ENCODE measurements at regions not wholly inside any gene's neighbourhood (a gene's known extent, or its start where the extent isn't known, plus 50 kb on each side); places are given as distances from the start of the nearest gene placed in this dataset.

- H3K27me3 ChIP-seq (ENCODE audit: control insufficient read depth in 3 of 3, insufficient read depth in 3 of 3, low read length in 3 of 3): no peaks in the 10 kb centered on the region
- DNase-seq (no peak), FAIRE-seq (no peak)
- H3K4me1 ChIP-seq (ENCODE audit: control insufficient read depth in 3 of 3, insufficient read depth in 2 of 3, low read depth in 1 of 3, low read length in 2 of 3): peaks cover 4 to 18% (median 6%) of the 10 kb centered on the region in 3 donors
- peak overlapping the region; percentile 22 to 72 (median 45) for H3K27ac ChIP-seq (ENCODE audit: low read depth in 1 of 3, low read length in 2 of 3)
- no peaks in the 10 kb centered on the region for H3K9me3 ChIP-seq (ENCODE audit: control insufficient read depth in 2 of 2, insufficient read depth in 1 of 2, low read depth in 1 of 2, low read length in 1 of 2)
- no peaks in the 10 kb centered on the region for H3K36me3 ChIP-seq (ENCODE audit: control insufficient read depth in 3 of 3, insufficient read depth in 2 of 3, low read depth in 1 of 3, low read length in 3 of 3)
- 50 to 57% (median 56%) methylated on average over 6 of the region's 6 CpGs for WGBS, 3 donors
- H3K4me3 ChIP-seq (ENCODE audit: low read depth in 1 of 3, low read length in 3 of 3): no peak overlapping the region
Observed at GRCh38 chr5:173778152-173778782, 109.9 kb upstream of the CPEB4 start.

GRCh38 chr5:173778784-173779304 lies 109.3 kb upstream of the CPEB4 start:
- Histone ChIP-seq H3K4me1 (ENCODE audit: control insufficient read depth in 3 of 3, insufficient read depth in 2 of 3, low read depth in 1 of 3, low read length in 2 of 3) (peaks cover 4 to 18% (median 6%) of the 10 kb centered on the region in 3 donors), H3K36me3 (ENCODE audit: control insufficient read depth in 3 of 3, insufficient read depth in 2 of 3, low read depth in 1 of 3, low read length in 3 of 3) (no peaks in the 10 kb centered on the region), H3K4me3 (ENCODE audit: low read depth in 1 of 3, low read length in 3 of 3) (no peak overlapping the region), H3K9me3 (ENCODE audit: control insufficient read depth in 2 of 2, insufficient read depth in 1 of 2, low read depth in 1 of 2, low read length in 1 of 2) (no peaks in the 10 kb centered on the region), H3K27ac (ENCODE audit: low read depth in 1 of 3, low read length in 2 of 3) (peak overlapping the region; percentile 41 to 74 (median 72)), H3K27me3 (ENCODE audit: control insufficient read depth in 3 of 3, insufficient read depth in 3 of 3, low read length in 3 of 3) (no peaks in the 10 kb centered on the region)
- WGBS, 3 donors: 31 to 55% (median 38%) methylated on average over 5 of the region's 5 CpGs
- FAIRE-seq: no peak
- DNase-seq: peak; percentile 78 to 83

GRCh38 chr5:173780235-173781234 lies 107.6 kb upstream of the CPEB4 start:
- DNase-seq (no peak), FAIRE-seq (no peak)
- Histone ChIP-seq H3K27me3 (ENCODE audit: control insufficient read depth in 3 of 3, insufficient read depth in 3 of 3, low read length in 3 of 3) (no peaks in the 10 kb centered on the region), H3K4me1 (ENCODE audit: control insufficient read depth in 3 of 3, insufficient read depth in 2 of 3, low read depth in 1 of 3, low read length in 2 of 3) (peaks cover 4 to 18% (median 6%) of the 10 kb centered on the region in 3 donors), H3K36me3 (ENCODE audit: control insufficient read depth in 3 of 3, insufficient read depth in 2 of 3, low read depth in 1 of 3, low read length in 3 of 3) (no peaks in the 10 kb centered on the region), H3K9me3 (ENCODE audit: control insufficient read depth in 2 of 2, insufficient read depth in 1 of 2, low read depth in 1 of 2, low read length in 1 of 2) (no peaks in the 10 kb centered on the region), H3K27ac (ENCODE audit: low read depth in 1 of 3, low read length in 2 of 3) (peak overlapping the region in 1 of 3 donors; percentile 28), H3K4me3 (ENCODE audit: low read depth in 1 of 3, low read length in 3 of 3) (no peak overlapping the region)
- WGBS, 3 donors: 89 to 93% (median 90%) methylated on average over 9 of the region's 9 CpGs

- no peaks in the 10 kb centered on the region for H3K9me3 ChIP-seq (ENCODE audit: control insufficient read depth in 2 of 2, insufficient read depth in 1 of 2, low read depth in 1 of 2, low read length in 1 of 2)
- peak overlapping the region in 1 of 3 donors; percentile 82 for H3K27ac ChIP-seq (ENCODE audit: low read depth in 1 of 3, low read length in 2 of 3)
- H3K4me1 ChIP-seq (ENCODE audit: control insufficient read depth in 3 of 3, insufficient read depth in 2 of 3, low read depth in 1 of 3, low read length in 2 of 3): peaks cover 4 to 18% (median 6%) of the 10 kb centered on the region in 3 donors
- H3K27me3 ChIP-seq (ENCODE audit: control insufficient read depth in 3 of 3, insufficient read depth in 3 of 3, low read length in 3 of 3): no peaks in the 10 kb centered on the region
- no peaks in the 10 kb centered on the region for H3K36me3 ChIP-seq (ENCODE audit: control insufficient read depth in 3 of 3, insufficient read depth in 2 of 3, low read depth in 1 of 3, low read length in 3 of 3)
- FAIRE-seq (no peak), DNase-seq (no peak)
- 63 to 75% (median 68%) methylated on average over 4 of the region's 4 CpGs for WGBS, 3 donors
- H3K4me3 ChIP-seq (ENCODE audit: low read depth in 1 of 3, low read length in 3 of 3): no peak overlapping the region
Observed at GRCh38 chr5:173781432-173781815, 106.7 kb upstream of the CPEB4 start.

GRCh38 chr5:173781816-173782670 lies 106.1 kb upstream of the CPEB4 start:
- no peaks in the 10 kb centered on the region for H3K27me3 ChIP-seq (ENCODE audit: control insufficient read depth in 3 of 3, insufficient read depth in 3 of 3, low read length in 3 of 3)
- DNase-seq (peak in 1 of 2 donors; percentile 48), FAIRE-seq (no peak)
- no peaks in the 10 kb centered on the region for H3K36me3 ChIP-seq (ENCODE audit: control insufficient read depth in 3 of 3, insufficient read depth in 2 of 3, low read depth in 1 of 3, low read length in 3 of 3)
- 29 to 33% (median 31%) methylated on average over 8 of the region's 8 CpGs for WGBS, 3 donors
- H3K4me3 ChIP-seq (ENCODE audit: low read depth in 1 of 3, low read length in 3 of 3): no peak overlapping the region
- no peaks in the 10 kb centered on the region for H3K9me3 ChIP-seq (ENCODE audit: control insufficient read depth in 2 of 2, insufficient read depth in 1 of 2, low read depth in 1 of 2, low read length in 1 of 2)
- H3K4me1 ChIP-seq (ENCODE audit: control insufficient read depth in 3 of 3, insufficient read depth in 2 of 3, low read depth in 1 of 3, low read length in 2 of 3): peaks cover 4 to 18% (median 6%) of the 10 kb centered on the region in 3 donors
- peak overlapping the region in 1 of 3 donors; percentile 82 for H3K27ac ChIP-seq (ENCODE audit: low read depth in 1 of 3, low read length in 2 of 3)

- Histone ChIP-seq H3K4me3 (ENCODE audit: low read depth in 1 of 3, low read length in 3 of 3) (no peak overlapping the region), H3K27ac (ENCODE audit: low read depth in 1 of 3, low read length in 2 of 3) (peak overlapping the region in 1 of 3 donors; percentile 82), H3K27me3 (ENCODE audit: control insufficient read depth in 3 of 3, insufficient read depth in 3 of 3, low read length in 3 of 3) (no peaks in the 10 kb centered on the region), H3K36me3 (ENCODE audit: control insufficient read depth in 3 of 3, insufficient read depth in 2 of 3, low read depth in 1 of 3, low read length in 3 of 3) (no peaks in the 10 kb centered on the region), H3K4me1 (ENCODE audit: control insufficient read depth in 3 of 3, insufficient read depth in 2 of 3, low read depth in 1 of 3, low read length in 2 of 3) (peaks cover 4 to 18% (median 6%) of the 10 kb centered on the region in 3 donors), H3K9me3 (ENCODE audit: control insufficient read depth in 2 of 2, insufficient read depth in 1 of 2, low read depth in 1 of 2, low read length in 1 of 2) (no peaks in the 10 kb centered on the region)
- 84 to 92% (median 85%) methylated on average over 4 of the region's 4 CpGs for WGBS, 3 donors
- FAIRE-seq: no peak
- DNase-seq: no peak
Observed at GRCh38 chr5:173782671-173783101, 105.5 kb upstream of the CPEB4 start.

GRCh38 chr5:173783371-173783770 lies 104.8 kb upstream of the CPEB4 start:
- Histone ChIP-seq H3K27ac (ENCODE audit: low read depth in 1 of 3, low read length in 2 of 3) (no peak overlapping the region), H3K36me3 (ENCODE audit: control insufficient read depth in 3 of 3, insufficient read depth in 2 of 3, low read depth in 1 of 3, low read length in 3 of 3) (no peaks in the 10 kb centered on the region), H3K9me3 (ENCODE audit: control insufficient read depth in 2 of 2, insufficient read depth in 1 of 2, low read depth in 1 of 2, low read length in 1 of 2) (no peaks in the 10 kb centered on the region), H3K4me3 (ENCODE audit: low read depth in 1 of 3, low read length in 3 of 3) (no peak overlapping the region), H3K4me1 (ENCODE audit: control insufficient read depth in 3 of 3, insufficient read depth in 2 of 3, low read depth in 1 of 3, low read length in 2 of 3) (peaks cover 4 to 16% (median 6%) of the 10 kb centered on the region in 3 donors), H3K27me3 (ENCODE audit: control insufficient read depth in 3 of 3, insufficient read depth in 3 of 3, low read length in 3 of 3) (no peaks in the 10 kb centered on the region)
- WGBS, 3 donors: 94 to 100% (median 99%) methylated on average over 2 of the region's 2 CpGs
- FAIRE-seq (no peak), DNase-seq (no peak)

Data from small intestine (tissue), 7 donors.